HUES48 (cell line): ENCODE measurements at regions not wholly inside any gene's neighbourhood (a gene's known extent, or its start where the extent isn't known, plus 50 kb on each side); places are given as distances from the start of the nearest gene placed in this dataset.
"Not testable (repeated sequence)": the region's sequence is repeated elsewhere in the genome, so short reads cannot be mapped to it uniquely, and the experiment has no call there.

Experiments used
- H3K27ac ChIP-seq: one replicate; pipeline ENCODE4 v1.7.0; 2013; ENCODE audit warnings: low read depth, low read length, inconsistent platforms
- H3K27me3 ChIP-seq: 2 replicates; pipeline ENCODE4 v1.6.1; 2013; ENCODE audit warnings: mild to moderate bottlenecking, low read length; ENCODE audit not compliant: control insufficient read depth, insufficient read depth
- H3K36me3 ChIP-seq: 2 replicates; pipeline ENCODE4 v1.6.1; 2013; ENCODE audit warnings: low read length; ENCODE audit not compliant: control insufficient read depth, insufficient read depth
- H3K4me1 ChIP-seq: 2 replicates; pipeline ENCODE4 v1.6.1; 2013; ENCODE audit warnings: mild to moderate bottlenecking, low read length; ENCODE audit not compliant: control insufficient read depth, insufficient read depth
- H3K4me3 ChIP-seq: 2 replicates; pipeline ENCODE4 v1.5.1; 2013; ENCODE audit warnings: mild to moderate bottlenecking, low read depth, low read length
- H3K9ac ChIP-seq: 2 replicates; pipeline ENCODE4 v1.6.1; 2013; ENCODE audit warnings: mild to moderate bottlenecking, low read depth, low read length, moderate library complexity
- H3K9me3 ChIP-seq: 2 replicates; pipeline ENCODE4 v1.6.1; 2013; ENCODE audit warnings: low read length; ENCODE audit not compliant: control insufficient read depth, insufficient read depth

DNA sequence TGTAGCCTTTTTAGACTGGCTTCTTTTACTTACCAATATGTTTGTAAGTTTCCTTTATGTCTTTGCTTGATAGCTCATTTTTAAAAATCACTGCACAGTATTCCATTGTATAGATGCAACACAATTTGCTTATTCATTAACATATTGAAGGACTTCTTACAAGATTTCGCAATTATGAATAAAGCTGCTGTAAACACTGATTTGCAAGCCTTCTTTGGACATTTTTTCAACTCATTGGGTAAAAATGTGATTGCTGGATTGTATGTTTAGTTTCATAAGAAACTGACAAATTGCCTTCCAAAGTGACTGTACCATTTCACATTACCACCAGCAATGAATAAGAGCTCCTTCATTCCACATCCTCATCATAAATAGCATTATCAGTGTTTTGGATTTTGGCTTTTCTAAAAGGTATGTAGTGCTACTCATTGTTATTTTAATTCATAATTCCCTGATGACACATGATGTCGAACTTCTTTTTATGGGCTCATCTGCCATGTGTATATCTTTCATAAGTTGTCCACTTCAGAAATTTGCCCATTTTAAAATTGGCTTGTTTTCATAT is 80.7 kb downstream of the TFAP2B start:
- H3K27me3 ChIP-seq = no peaks in the 10 kb centered on the region
- H3K27ac ChIP-seq = no peak overlapping the region
- no peaks in the 10 kb centered on the region for H3K36me3 ChIP-seq
- H3K4me1 ChIP-seq = no peaks in the 10 kb centered on the region
- H3K9me3 ChIP-seq = no peaks in the 10 kb centered on the region
- no peak overlapping the region for H3K4me3 ChIP-seq
- no peak overlapping the region for H3K9ac ChIP-seq

DNA sequence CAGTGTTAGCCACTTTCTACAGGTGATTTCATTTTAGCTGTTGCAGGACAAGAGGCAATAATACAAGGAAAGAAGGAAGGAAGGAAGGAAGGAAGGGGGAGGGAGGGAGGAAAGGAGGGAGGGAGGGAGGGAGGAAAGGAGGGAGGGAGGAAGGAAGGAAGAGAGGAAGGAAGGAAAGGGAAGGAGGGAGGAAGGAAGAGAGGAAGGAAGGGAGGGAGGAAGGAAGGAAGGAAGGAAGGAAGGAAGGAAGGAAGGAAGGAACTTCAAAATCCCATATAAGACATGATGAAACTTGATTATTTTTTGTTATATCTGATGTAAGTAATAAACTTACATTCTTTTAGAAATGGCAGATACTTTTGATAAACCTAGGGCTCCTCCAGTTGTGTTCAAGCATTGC is 83.6 kb downstream of the TFAP2B start:
- Histone ChIP-seq H3K4me1 (no peaks in the 10 kb centered on the region), H3K27me3 (no peaks in the 10 kb centered on the region), H3K9me3 (no peaks in the 10 kb centered on the region), H3K4me3 (no peak overlapping the region), H3K36me3 (no peaks in the 10 kb centered on the region), H3K9ac (no peak overlapping the region), H3K27ac (no peak overlapping the region)

DNA sequence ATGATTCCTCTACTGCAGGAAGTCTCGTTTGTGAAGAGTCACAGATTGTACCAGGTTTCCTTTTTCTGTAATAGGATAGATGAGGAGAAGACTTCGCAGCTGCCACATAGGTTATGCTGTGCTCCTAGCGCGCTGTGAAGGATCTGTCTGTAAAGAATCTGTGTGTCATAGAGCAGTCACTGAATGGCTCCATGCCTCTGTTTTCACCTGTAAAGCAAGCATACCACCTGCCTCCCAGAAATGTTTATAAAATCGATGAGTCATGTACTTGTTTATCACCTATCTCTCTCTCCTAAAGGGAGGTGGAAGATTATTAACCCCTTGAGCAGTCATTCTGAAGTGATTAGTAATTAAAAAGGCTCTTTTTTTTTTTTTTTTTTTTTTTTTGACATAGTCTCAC is 86.6 kb downstream of the TFAP2B start:
- H3K36me3 ChIP-seq = no peaks in the 10 kb centered on the region
- H3K27me3 ChIP-seq = no peaks in the 10 kb centered on the region
- no peaks in the 10 kb centered on the region for H3K4me1 ChIP-seq
- H3K9ac ChIP-seq = no peak overlapping the region
- no peak overlapping the region for H3K4me3 ChIP-seq
- H3K9me3 ChIP-seq = no peaks in the 10 kb centered on the region
- no peak overlapping the region for H3K27ac ChIP-seq

DNA sequence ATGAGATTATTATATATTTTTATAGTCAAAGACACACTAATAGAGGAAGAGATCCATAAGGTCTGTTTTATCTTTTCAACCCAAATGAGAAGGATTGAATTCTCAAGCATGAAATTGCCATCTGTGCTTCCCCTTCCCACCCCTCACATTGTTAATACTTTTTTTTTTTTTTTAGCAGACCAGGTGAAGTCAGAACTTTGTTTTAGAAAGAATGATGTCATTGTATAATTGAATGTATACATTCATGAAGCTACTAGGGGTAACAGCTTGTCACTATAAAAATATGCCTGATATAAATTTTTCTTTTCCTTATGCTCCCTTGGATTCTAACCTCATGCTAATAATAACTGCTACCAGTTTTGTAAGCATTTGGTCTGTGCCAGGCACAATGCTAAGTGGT is 88.9 kb downstream of the TFAP2B start:
- H3K27ac ChIP-seq = no peak overlapping the region
- H3K9me3 ChIP-seq = no peaks in the 10 kb centered on the region; the same call in 1 of the 2 replicates
- H3K27me3 ChIP-seq = no peaks in the 10 kb centered on the region
- H3K36me3 ChIP-seq = no peaks in the 10 kb centered on the region
- no peak overlapping the region for H3K4me3 ChIP-seq
- H3K4me1 ChIP-seq = no peaks in the 10 kb centered on the region
- H3K9ac ChIP-seq = no peak overlapping the region

DNA sequence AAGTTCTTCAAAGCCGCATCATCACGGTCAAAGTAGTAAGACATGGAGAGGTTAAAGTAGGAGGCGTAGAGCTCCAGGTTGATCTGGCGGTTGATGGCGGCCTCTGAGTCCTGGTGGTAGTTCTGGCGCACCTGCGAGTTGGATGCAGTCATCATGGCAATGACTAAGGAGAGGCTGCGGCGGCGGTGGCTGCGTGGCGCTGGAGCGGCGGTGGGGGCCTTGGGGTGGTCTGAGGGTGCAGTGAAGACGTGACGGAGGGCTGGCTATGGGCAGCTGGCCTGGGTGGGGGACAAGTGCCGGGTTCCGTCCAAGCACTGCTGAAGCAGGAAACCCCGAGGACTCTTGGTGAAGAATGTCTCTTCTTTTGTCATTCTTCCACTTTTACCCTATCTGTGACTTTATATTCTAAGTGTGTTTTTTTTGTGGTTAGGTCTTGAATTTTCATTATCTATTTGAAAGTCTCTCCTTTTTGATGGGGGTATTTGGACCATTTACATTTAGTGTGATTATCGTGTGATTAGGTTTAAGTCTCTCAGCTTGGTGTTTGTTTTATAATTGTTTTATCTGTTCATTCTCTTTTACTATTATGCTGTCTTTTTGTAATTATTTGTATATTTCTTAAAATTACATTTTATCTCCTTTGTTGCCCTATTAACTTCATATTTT is 94.6 kb downstream of the TFAP2B start:
- Histone ChIP-seq H3K4me1 (no peaks in the 10 kb centered on the region), H3K27me3 (no peaks in the 10 kb centered on the region), H3K4me3 (no peak overlapping the region), H3K36me3 (no peaks in the 10 kb centered on the region), H3K9ac (no peak overlapping the region), H3K27ac (no peak overlapping the region), H3K9me3 (peaks cover 7% of the 10 kb centered on the region)

DNA sequence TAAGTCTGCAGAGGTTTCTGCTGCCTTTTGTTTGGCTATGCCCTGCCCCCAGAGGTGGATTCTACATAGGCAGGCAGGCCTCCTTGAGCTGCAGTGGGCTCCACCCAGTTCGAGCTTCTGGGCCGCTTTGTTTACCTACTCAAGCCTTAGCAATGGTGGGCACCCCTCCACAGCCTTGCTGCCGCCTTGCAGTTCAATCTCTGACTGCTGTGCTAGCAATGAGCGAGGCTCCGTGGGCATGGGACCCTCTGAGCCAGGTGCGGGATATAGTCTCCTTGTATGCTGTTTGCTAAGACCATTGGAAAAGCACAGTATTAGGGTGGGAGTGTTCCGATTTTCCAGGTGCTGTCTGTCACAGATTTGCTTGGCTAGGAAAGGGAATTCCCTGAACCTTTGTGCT is 102.7 kb downstream of the TFAP2B start:
- not testable (repeated sequence) for H3K9me3 ChIP-seq, H3K4me1 ChIP-seq, H3K36me3 ChIP-seq, H3K4me3 ChIP-seq, H3K27me3 ChIP-seq, H3K27ac ChIP-seq, H3K9ac ChIP-seq

DNA sequence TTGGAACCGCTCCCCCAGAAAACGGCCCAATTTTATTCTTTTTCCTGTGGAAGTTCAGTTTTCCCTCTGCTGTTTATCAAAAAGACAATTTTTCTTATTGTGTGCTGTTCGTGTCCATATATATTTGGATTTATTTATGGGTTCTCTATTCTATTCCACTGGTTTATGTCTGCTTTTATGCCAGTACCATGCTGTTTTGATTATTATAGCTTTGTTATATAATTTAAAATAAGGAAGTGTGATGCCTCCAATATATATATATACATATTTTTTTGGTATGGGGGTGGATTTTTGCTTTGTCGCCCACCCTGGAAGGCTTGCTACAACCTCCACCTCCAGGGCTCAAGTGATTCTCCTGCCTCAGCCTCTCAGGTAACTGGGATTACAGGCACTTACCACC is 103.3 kb downstream of the TFAP2B start:
- H3K9me3 ChIP-seq = 0 out of 2 replicates have a peak, but pooled peaks cover 5% of the 10 kb centered on the region
- peaks cover 5% of the 10 kb centered on the region; the same call in 1 of the 2 replicates for H3K4me1 ChIP-seq
- H3K27ac ChIP-seq = no peak overlapping the region
- H3K9ac ChIP-seq = no peak overlapping the region
- H3K4me3 ChIP-seq = no peak overlapping the region
- H3K27me3 ChIP-seq = no peaks in the 10 kb centered on the region
- no peaks in the 10 kb centered on the region for H3K36me3 ChIP-seq

DNA sequence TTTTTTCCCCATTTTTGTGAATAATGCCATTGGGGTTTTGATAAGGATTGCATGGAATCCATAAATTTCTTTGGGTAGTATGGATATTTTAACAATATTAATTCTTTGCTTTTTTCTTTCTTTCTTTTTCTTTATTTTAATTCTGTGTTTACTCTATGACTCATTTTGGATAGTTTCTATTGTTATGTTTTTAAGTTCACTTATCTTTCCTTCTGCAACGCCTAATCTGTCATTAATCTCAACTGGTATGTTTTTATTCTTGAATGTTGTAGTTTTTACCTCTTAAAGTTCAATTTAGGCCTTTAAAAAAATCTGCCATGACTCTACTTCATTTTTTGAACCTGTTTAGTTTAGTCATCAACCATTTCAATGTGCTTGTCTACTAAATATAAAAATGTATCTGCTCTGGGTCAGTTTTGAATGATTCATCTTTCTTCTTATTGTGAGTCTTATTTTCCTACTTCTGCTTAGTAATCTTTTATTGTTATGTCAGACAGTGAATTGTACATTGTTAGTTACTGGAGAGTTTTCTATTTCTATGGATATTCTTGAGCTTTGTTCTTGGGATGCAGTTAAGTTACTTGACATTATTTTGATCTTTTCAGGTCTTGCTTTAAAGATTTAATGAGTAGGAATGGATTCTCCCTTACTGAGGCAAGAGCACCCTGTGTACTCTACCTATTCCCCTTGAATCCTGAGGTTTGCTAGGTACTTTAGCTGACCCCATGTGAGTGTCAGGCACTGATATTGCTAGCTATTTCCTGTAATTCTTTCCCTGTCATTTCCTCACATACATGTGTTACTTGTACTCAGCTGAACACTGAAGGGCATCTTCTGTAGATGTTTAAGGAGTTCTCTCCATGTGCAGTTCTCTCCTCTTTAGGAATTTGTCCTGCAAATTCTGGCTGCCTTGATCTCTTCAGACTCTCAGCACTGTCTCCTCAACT is 104.2 kb downstream of the TFAP2B start:
- no peaks in the 10 kb centered on the region for H3K27me3 ChIP-seq
- no peak overlapping the region for H3K4me3 ChIP-seq
- no peaks in the 10 kb centered on the region for H3K36me3 ChIP-seq
- H3K27ac ChIP-seq = no peak overlapping the region
- H3K4me1 ChIP-seq = peaks cover 5% of the 10 kb centered on the region; the same call in 1 of the 2 replicates
- H3K9ac ChIP-seq = no peak overlapping the region
- H3K9me3 ChIP-seq = 0 out of 2 replicates have a peak, but pooled peaks cover 5% of the 10 kb centered on the region

DNA sequence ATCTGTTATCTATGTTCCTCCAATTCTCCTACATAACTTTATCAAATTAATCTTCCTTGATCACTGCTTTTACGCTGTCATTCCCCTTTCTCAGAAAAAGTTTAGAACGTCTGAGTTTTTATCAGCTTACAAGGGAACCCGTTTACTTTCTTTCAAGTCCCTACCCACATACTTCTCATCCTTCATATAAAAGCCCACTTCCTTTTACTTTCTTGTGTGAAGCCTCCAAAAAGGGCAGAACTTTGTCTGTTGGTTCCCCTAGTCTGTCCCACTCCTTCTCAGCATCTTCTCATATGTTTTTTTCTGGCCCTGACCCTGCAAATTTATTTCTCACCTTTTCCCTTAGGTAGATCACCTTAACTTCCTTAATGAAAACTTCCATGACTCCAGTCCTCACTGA is 106.1 kb downstream of the TFAP2B start:
- no peaks in the 10 kb centered on the region for H3K36me3 ChIP-seq
- no peaks in the 10 kb centered on the region for H3K27me3 ChIP-seq
- H3K27ac ChIP-seq = no peak overlapping the region
- H3K9me3 ChIP-seq = 0 out of 2 replicates have a peak, but pooled peaks cover 5% of the 10 kb centered on the region
- no peak overlapping the region for H3K9ac ChIP-seq
- no peak overlapping the region for H3K4me3 ChIP-seq
- peaks cover 9% of the 10 kb centered on the region; the same call in 1 of the 2 replicates for H3K4me1 ChIP-seq

DNA sequence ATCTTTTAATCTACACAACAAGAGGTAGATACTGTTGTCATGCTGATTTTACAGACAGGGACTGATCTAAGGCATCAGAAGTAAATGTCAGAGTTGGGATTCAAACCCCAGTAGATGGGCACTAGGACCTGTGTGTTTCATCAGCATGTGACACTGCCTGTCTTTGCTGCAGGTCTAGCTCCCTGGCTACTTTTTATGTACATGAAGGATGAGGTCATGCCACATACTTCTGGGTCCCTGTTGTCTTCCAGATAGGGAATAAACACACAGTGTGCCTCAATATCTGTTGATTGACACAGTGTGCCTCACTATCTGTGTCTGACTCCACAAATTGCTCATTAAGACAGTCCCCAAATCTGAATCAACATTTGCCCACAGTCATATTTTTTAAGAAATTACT is 106.9 kb downstream of the TFAP2B start:
- Histone ChIP-seq H3K36me3 (no peaks in the 10 kb centered on the region), H3K9me3 (0 out of 2 replicates have a peak, but pooled peaks cover 5% of the 10 kb centered on the region), H3K27ac (no peak overlapping the region), H3K27me3 (no peaks in the 10 kb centered on the region), H3K4me3 (no peak overlapping the region), H3K4me1 (peaks cover 9% of the 10 kb centered on the region; the same call in 1 of the 2 replicates), H3K9ac (no peak overlapping the region)

DNA sequence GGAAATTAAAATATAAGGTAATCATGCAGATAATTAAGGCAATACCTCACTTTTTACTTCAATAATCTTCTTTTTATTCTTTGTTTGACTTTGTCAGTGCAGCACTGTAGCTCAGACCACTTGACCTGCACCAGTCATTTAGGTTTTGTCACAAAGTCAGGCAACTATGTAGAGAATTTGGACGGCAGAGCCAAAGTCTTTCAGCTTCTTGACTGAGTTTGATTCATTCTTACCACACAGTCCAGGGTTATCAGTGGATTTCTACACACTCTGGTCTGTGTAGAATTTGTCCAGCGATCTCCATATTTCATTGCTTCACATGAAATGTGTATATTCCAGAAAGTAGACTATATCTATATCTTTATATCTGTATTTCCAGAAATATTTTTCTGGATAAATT is 107.3 kb downstream of the TFAP2B start:
- Histone ChIP-seq H3K36me3 (no peaks in the 10 kb centered on the region), H3K27ac (no peak overlapping the region)

More for the DNA sequence above, 107.3 kb downstream of the TFAP2B start:
- Histone ChIP-seq H3K4me3 (no peak overlapping the region), H3K9me3 (0 out of 2 replicates have a peak, but pooled peaks cover 5% of the 10 kb centered on the region), H3K9ac (no peak overlapping the region), H3K27me3 (no peaks in the 10 kb centered on the region), H3K4me1 (peaks cover 9% of the 10 kb centered on the region; the same call in 1 of the 2 replicates)
